ENCODE measurements at regions not wholly inside any gene's neighbourhood (a gene's known extent, or its start where the extent isn't known, plus 50 kb on each side); places are given as distances from the start of the nearest gene placed in this dataset.
"Not testable (repeated sequence)": the region's sequence is repeated elsewhere in the genome, so short reads cannot be mapped to it uniquely, and the experiment has no call there.

- in situ Hi-C loops (cut with HindIII; ENCODE audit: low sequenced_read_pairs), result no loop called here
- no peak for DNase-seq (ENCODE audit: low spot score)
Measured at GRCh38 chr6:77332915-77333623, 130.2 kb downstream of the HTR1B start.

GRCh38 chr6:77326711-77327110 lies 136.6 kb downstream of the HTR1B start:
- in situ Hi-C loops (cut with HindIII; ENCODE audit: low sequenced_read_pairs), result no loop called here
- no peak for DNase-seq (ENCODE audit: low spot score)

GRCh38 chr6:77326029-77326428 lies 137.3 kb downstream of the HTR1B start:
- no peak for DNase-seq (ENCODE audit: low spot score)
- in situ Hi-C loops (cut with HindIII; ENCODE audit: low sequenced_read_pairs), result no loop called here

- DNase-seq (ENCODE audit: low spot score), result no peak
- in situ Hi-C loops (cut with HindIII; ENCODE audit: low sequenced_read_pairs), result no loop called here
Measured at GRCh38 chr6:77324866-77325265, 138.4 kb downstream of the HTR1B start.

- in situ Hi-C loops (cut with HindIII; ENCODE audit: low sequenced_read_pairs), result no loop called here
- DNase-seq (ENCODE audit: low spot score), result no peak
Measured at GRCh38 chr6:77322604-77323003, 140.7 kb downstream of the HTR1B start.

- no peak for DNase-seq (ENCODE audit: low spot score)
- in situ Hi-C loops (cut with HindIII; ENCODE audit: low sequenced_read_pairs), result no loop called here
Measured at GRCh38 chr6:77318256-77318655, 145.0 kb downstream of the HTR1B start.

- no peak for DNase-seq (ENCODE audit: low spot score)
- in situ Hi-C loops (cut with HindIII; ENCODE audit: low sequenced_read_pairs), result no loop called here
Measured at GRCh38 chr6:77313595-77313994, 149.7 kb downstream of the HTR1B start.

GRCh38 chr6:77299931-77300330 lies 163.4 kb downstream of the HTR1B start:
- in situ Hi-C loops (cut with HindIII; ENCODE audit: low sequenced_read_pairs), result no loop called here
- DNase-seq (ENCODE audit: low spot score), result no peak

GRCh38 chr6:77298283-77298682 lies 165.0 kb downstream of the HTR1B start:
- no peak for DNase-seq (ENCODE audit: low spot score)

GRCh38 chr6:77292564-77293546 lies 170.4 kb downstream of the HTR1B start:
- no peak for DNase-seq (ENCODE audit: low spot score)
- in situ Hi-C loops (cut with HindIII; ENCODE audit: low sequenced_read_pairs), result no loop called here

More at GRCh38 chr6:77298283-77298682, 165.0 kb downstream of the HTR1B start:
- in situ Hi-C loops (cut with HindIII; ENCODE audit: low sequenced_read_pairs), result no loop called here

GRCh38 chr6:77290798-77291197 lies 172.5 kb downstream of the HTR1B start:
- no peak for DNase-seq (ENCODE audit: low spot score)
- in situ Hi-C loops (cut with HindIII; ENCODE audit: low sequenced_read_pairs), result no loop called here

GRCh38 chr6:77286541-77286940 lies 176.8 kb downstream of the HTR1B start:
- in situ Hi-C loops (cut with HindIII; ENCODE audit: low sequenced_read_pairs), result no loop called here
- no peak for DNase-seq (ENCODE audit: low spot score)

- in situ Hi-C loops (cut with HindIII; ENCODE audit: low sequenced_read_pairs), result no loop called here
- no peak for DNase-seq (ENCODE audit: low spot score)
Measured at GRCh38 chr6:77273929-77274328, 189.4 kb downstream of the HTR1B start.

- DNase-seq (ENCODE audit: low spot score), result no peak
- in situ Hi-C loops (cut with HindIII; ENCODE audit: low sequenced_read_pairs), result no loop called here
Measured at GRCh38 chr6:77264970-77265369, 198.3 kb downstream of the HTR1B start.

- in situ Hi-C loops (cut with HindIII; ENCODE audit: low sequenced_read_pairs), result no loop called here
- no peak for DNase-seq (ENCODE audit: low spot score)
Measured at GRCh38 chr6:77263003-77263402, 200.3 kb downstream of the HTR1B start.

GRCh38 chr6:77251801-77252200 lies 211.5 kb downstream of the HTR1B start:
- peak; percentile 20 for DNase-seq (ENCODE audit: low spot score)
- in situ Hi-C loops (cut with HindIII; ENCODE audit: low sequenced_read_pairs), result not testable (repeated sequence)

GRCh38 chr6:77249560-77249959 lies 213.7 kb downstream of the HTR1B start:
- DNase-seq (ENCODE audit: low spot score), result no peak
- in situ Hi-C loops (cut with HindIII; ENCODE audit: low sequenced_read_pairs), result no loop called here

- in situ Hi-C loops (cut with HindIII; ENCODE audit: low sequenced_read_pairs), result no loop called here
- DNase-seq (ENCODE audit: low spot score), result no peak
Measured at GRCh38 chr6:77245026-77245425, 218.3 kb downstream of the HTR1B start.

- in situ Hi-C loops (cut with HindIII; ENCODE audit: low sequenced_read_pairs), result no loop called here
- no peak for DNase-seq (ENCODE audit: low spot score)
Measured at GRCh38 chr6:77231438-77232305, 231.6 kb downstream of the HTR1B start.
